ENCODE measurements at regions not wholly inside any gene's neighbourhood (a gene's known extent, or its start where the extent isn't known, plus 50 kb on each side); places are given as distances from the start of the nearest gene placed in this dataset.

DNA sequence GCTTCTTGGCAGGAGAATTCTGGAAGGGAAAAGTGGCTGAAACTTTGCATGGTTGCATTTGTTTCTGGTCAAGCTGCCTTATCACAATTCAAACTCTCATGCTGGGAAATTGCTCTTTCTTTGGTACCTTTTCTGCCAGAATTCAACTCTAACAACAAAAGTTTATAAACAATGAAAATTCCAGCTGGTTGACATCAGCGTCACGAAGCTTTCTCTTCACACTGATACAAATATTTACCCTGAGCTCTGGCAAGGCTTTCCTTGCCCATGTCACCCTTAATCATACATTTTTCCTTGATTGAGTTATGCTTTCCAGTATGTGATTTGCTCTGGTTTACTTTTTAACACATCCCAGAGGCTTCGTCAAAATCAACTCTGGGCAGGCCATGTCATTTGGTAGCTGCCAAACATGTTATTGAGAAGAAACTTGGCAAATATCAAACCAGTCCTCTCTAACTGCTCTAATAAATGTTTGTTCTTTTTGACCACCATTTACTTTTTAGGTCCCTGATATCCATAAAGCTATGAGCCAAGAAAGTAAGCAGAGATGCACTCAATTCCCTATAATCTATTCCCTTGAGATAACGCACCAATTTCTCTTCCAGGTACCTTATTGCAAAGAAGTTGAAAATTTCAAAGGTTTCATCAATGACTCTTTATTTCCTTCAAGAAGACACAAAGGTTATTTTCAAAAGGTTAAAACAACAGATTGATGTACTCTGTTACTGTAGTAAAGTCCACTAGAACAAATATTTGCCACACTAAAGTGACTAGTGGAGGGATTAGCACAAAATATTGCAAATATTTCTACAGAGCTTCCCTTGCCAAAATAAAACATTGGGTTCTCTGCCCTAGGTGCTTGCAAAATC, 1241.1 kb upstream of the ZEB2 start:
- H3K27ac ChIP-seq (ENCODE audit: low read depth): no peak overlapping the region
- H3K4me3 Mint-ChIP-seq: no peak overlapping the region

GRCh38 chr2:145759228-145759915, 1239.5 kb upstream of the ZEB2 start:
- Histone ChIP-seq H3K36me3 (ENCODE audit: insufficient read depth) (no peaks in the 10 kb centered on the region), H2AFZ (no peak overlapping the region), H3K27me3 (ENCODE audit: insufficient read depth) (no peaks in the 10 kb centered on the region), H4K20me1 (replicated peaks; ENCODE audit: insufficient read depth) (no peaks in the 10 kb centered on the region), H3K27ac (ENCODE audit: low read depth) (no peak overlapping the region), H3K4me2 (no peak overlapping the region), H3K79me2 (replicated peaks; ENCODE audit: insufficient read depth) (no peaks in the 10 kb centered on the region), H3K4me3 (no peak overlapping the region), H3K9me2 (ENCODE audit: insufficient read depth) (no peaks in the 10 kb centered on the region), H3K4me1 (ENCODE audit: insufficient read depth) (no peaks in the 10 kb centered on the region; the same call in 1 of the 2 replicates), H3F3A (replicated peaks; ENCODE audit: low read depth) (no peaks in the 10 kb centered on the region)
- H3K4me3 Mint-ChIP-seq: no peak overlapping the region
- no peaks in the 10 kb centered on the region for H3K9me3 Mint-ChIP-seq
- peaks cover 7% of the 10 kb centered on the region for H3K4me1 Mint-ChIP-seq
- H3K27me3 Mint-ChIP-seq (ENCODE audit: insufficient read depth, low read depth, poor library complexity): no peaks in the 10 kb centered on the region
- H3K36me3 Mint-ChIP-seq (ENCODE audit: low read depth): no peaks in the 10 kb centered on the region
- no peak for DNase-seq (ENCODE audit: low spot score)
- no peak overlapping the region for H3K27ac Mint-ChIP-seq
- no peak for ATAC-seq
- no peak for TF ChIP-seq NANOG (IDR thresholded peaks at IDR 0.05; ENCODE audit: borderline replicate concordance)
- TF ChIP-seq POLR2AphosphoS5 (IDR thresholded peaks at IDR 0.05; ENCODE audit: low read depth): no peak
- no peak for TF ChIP-seq STAT1 (IDR thresholded peaks at IDR 0.05; ENCODE audit: unreplicated experiment)
- no peak for TF ChIP-seq EZH2phosphoT487 (IDR thresholded peaks at IDR 0.05; ENCODE audit: unreplicated experiment)
- TF ChIP-seq CREB1 (CRISPR knock-in tag; IDR thresholded peaks at IDR 0.05; ENCODE audit: low read depth): no peak
- TF ChIP-seq, protein P1, sequence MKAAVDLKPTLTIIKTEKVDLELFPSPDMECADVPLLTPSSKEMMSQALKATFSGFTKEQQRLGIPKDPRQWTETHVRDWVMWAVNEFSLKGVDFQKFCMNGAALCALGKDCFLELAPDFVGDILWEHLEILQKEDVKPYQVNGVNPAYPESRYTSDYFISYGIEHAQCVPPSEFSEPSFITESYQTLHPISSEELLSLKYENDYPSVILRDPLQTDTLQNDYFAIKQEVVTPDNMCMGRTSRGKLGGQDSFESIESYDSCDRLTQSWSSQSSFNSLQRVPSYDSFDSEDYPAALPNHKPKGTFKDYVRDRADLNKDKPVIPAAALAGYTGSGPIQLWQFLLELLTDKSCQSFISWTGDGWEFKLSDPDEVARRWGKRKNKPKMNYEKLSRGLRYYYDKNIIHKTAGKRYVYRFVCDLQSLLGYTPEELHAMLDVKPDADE (IDR thresholded peaks at IDR 0.05): no peak
- TF ChIP-seq EZH2 (IDR thresholded peaks at IDR 0.05; ENCODE audit: low read depth, unreplicated experiment): no peak

More for the DNA sequence above, 1241.1 kb upstream of the ZEB2 start:
- H3K27ac Mint-ChIP-seq: no peak overlapping the region
- no peaks in the 10 kb centered on the region for H3K79me2 ChIP-seq (replicated peaks; ENCODE audit: insufficient read depth)
- no peaks in the 10 kb centered on the region for H3K9me2 ChIP-seq (ENCODE audit: insufficient read depth)
- no peaks in the 10 kb centered on the region for H3K36me3 Mint-ChIP-seq (ENCODE audit: low read depth)
- no peaks in the 10 kb centered on the region for H4K20me1 ChIP-seq (replicated peaks; ENCODE audit: insufficient read depth)
- H2AFZ ChIP-seq: no peak overlapping the region
- peak; percentile 8 for DNase-seq (ENCODE audit: low spot score)
- no peak overlapping the region for H3K4me2 ChIP-seq
- no peaks in the 10 kb centered on the region for H3K36me3 ChIP-seq (ENCODE audit: insufficient read depth)
- TF ChIP-seq, protein P1 (IDR thresholded peaks at IDR 0.05): no peak
- TF ChIP-seq STAT1 (IDR thresholded peaks at IDR 0.05; ENCODE audit: unreplicated experiment) (no peak), ZNF331 (CRISPR knock-in tag; IDR thresholded peaks at IDR 0.05; ENCODE audit: low read depth) (no peak), NANOG (IDR thresholded peaks at IDR 0.05; ENCODE audit: borderline replicate concordance) (no peak)
- no peaks in the 10 kb centered on the region for H3F3A ChIP-seq (replicated peaks; ENCODE audit: low read depth)
- no peak for ATAC-seq
- no peaks in the 10 kb centered on the region for H3K9me3 Mint-ChIP-seq
- H3K4me1 ChIP-seq (ENCODE audit: insufficient read depth): no peaks in the 10 kb centered on the region; the same call in 1 of the 2 replicates
- no peaks in the 10 kb centered on the region for H3K27me3 Mint-ChIP-seq (ENCODE audit: insufficient read depth, low read depth, poor library complexity)
- H3K27me3 ChIP-seq (ENCODE audit: insufficient read depth): no peaks in the 10 kb centered on the region
- peaks cover 7% of the 10 kb centered on the region for H3K4me1 Mint-ChIP-seq
- H3K4me3 ChIP-seq: no peak overlapping the region

Measured in GM23338 (cell line).